GM12872 (cell line): ENCODE measurements at regions not wholly inside any gene's neighbourhood (a gene's known extent, or its start where the extent isn't known, plus 50 kb on each side); places are given as distances from the start of the nearest gene placed in this dataset.

Experiments used
- CTCF ChIP-seq: IDR thresholded peaks from 3 replicates; pipeline ENCODE4 v1.5.1; 2011; ENCODE audit warnings: low read depth, mild to moderate bottlenecking, low read length, moderate library complexity; ENCODE audit not compliant: insufficient read depth

- TF ChIP-seq CTCF: no peak
Measured at GRCh38 chr2:75790121-75790813, 79.6 kb upstream of the GCFC2 start.

GRCh38 chr2:75788902-75789301 lies 78.2 kb upstream of the GCFC2 start:
- TF ChIP-seq CTCF: no peak

GRCh38 chr2:75788154-75788553 lies 77.4 kb upstream of the GCFC2 start:
- TF ChIP-seq CTCF: no peak

GRCh38 chr2:75787532-75788132 lies 76.9 kb upstream of the GCFC2 start:
- TF ChIP-seq CTCF: peak; percentile 33; the same call in 1 of the 3 replicates

- no peak for TF ChIP-seq CTCF
Measured at GRCh38 chr2:75775311-75775823, 64.7 kb upstream of the GCFC2 start.

- no peak for TF ChIP-seq CTCF
Measured at GRCh38 chr2:75772908-75773630, 62.4 kb upstream of the GCFC2 start.

GRCh38 chr2:75765798-75766197 lies 55.1 kb upstream of the GCFC2 start:
- no peak for TF ChIP-seq CTCF
